GM23338 (cell line): ENCODE measurements at regions not wholly inside any gene's neighbourhood (a gene's known extent, or its start where the extent isn't known, plus 50 kb on each side); places are given as distances from the start of the nearest gene placed in this dataset.

Source experiments
- ATAC-seq: fragments of 200-7000 bp; cut with Tn5 transposase; 3 replicates; pipeline ENCODE4 v1.9.1; 2020
- DNase-seq: peaks from one replicate; pipeline ENCODE4 v3.0.0-alpha.2; 2015; ENCODE audit warnings: low spot score
- H2AFZ ChIP-seq: fragments of 200-600 bp; sonication (generic); 2 replicates; pipeline ENCODE4 v1.8.0; 2016; ENCODE audit warnings: antibody characterized with exemption, mild to moderate bottlenecking, moderate library complexity
- H3F3A ChIP-seq: fragments of 200-600 bp; sonication (generic); replicated peaks from 2 replicates; pipeline ENCODE4 v1.8.0; 2017; ENCODE audit warnings: antibody characterized with exemption, mixed run types, low read depth
- H3K27ac ChIP-seq: fragments of 200-600 bp; sonication (generic); 2 replicates; pipeline ENCODE4 v1.6.1; 2016; ENCODE audit warnings: low read depth
- H3K27me3 ChIP-seq: fragments of 200-600 bp; sonication (generic); 2 replicates; pipeline ENCODE4 v1.8.0; 2016; ENCODE audit warnings: mild to moderate bottlenecking, mixed run types, moderate library complexity; ENCODE audit not compliant: insufficient read depth
- H3K36me3 ChIP-seq: fragments of 200-600 bp; sonication (generic); 2 replicates; pipeline ENCODE4 v1.8.0; 2016; ENCODE audit warnings: mild to moderate bottlenecking; ENCODE audit not compliant: insufficient read depth
- H3K4me1 ChIP-seq: fragments of 200-600 bp; sonication (generic); 2 replicates; pipeline ENCODE4 v1.8.0; 2016; ENCODE audit warnings: mild to moderate bottlenecking, moderate library complexity; ENCODE audit not compliant: insufficient read depth
- H3K4me2 ChIP-seq: fragments of 200-600 bp; sonication (generic); 2 replicates; pipeline ENCODE4 v1.7.1; 2017; ENCODE audit warnings: mixed run types
- H3K4me3 ChIP-seq: fragments of 200-600 bp; sonication (generic); 2 replicates; pipeline ENCODE4 v1.6.1; 2016; ENCODE audit warnings: mixed run types
- H3K79me2 ChIP-seq: fragments of 200-600 bp; sonication (generic); replicated peaks from 2 replicates; pipeline ENCODE4 v1.8.0; 2017; ENCODE audit warnings: mild to moderate bottlenecking; ENCODE audit not compliant: insufficient read depth
- H3K9me2 ChIP-seq: fragments of 200-600 bp; sonication (generic); 2 replicates; pipeline ENCODE4 v1.8.0; 2017; ENCODE audit not compliant: insufficient read depth
- H4K20me1 ChIP-seq: fragments of 200-600 bp; sonication (generic); replicated peaks from 2 replicates; pipeline ENCODE4 v1.8.0; 2017; ENCODE audit warnings: mild to moderate bottlenecking; ENCODE audit not compliant: insufficient read depth
- H3K27ac Mint-ChIP-seq: 2 replicates; pipeline ENCODE4 v1.8.0; 2020; ENCODE audit warnings: inconsistent platforms, mild to moderate bottlenecking, moderate library complexity, mixed read lengths
- H3K27me3 Mint-ChIP-seq: 3 replicates; pipeline ENCODE4 v1.8.0; 2022; ENCODE audit warnings: low read depth, mild to moderate bottlenecking, moderate library complexity, mixed read lengths, inconsistent platforms; ENCODE audit not compliant: insufficient read depth, poor library complexity
- H3K36me3 Mint-ChIP-seq: 3 replicates; pipeline ENCODE4 v1.8.0; 2021; ENCODE audit warnings: low read depth, mild to moderate bottlenecking, inconsistent platforms, moderate library complexity, mixed read lengths
- H3K4me1 Mint-ChIP-seq: 3 replicates; pipeline ENCODE4 v1.8.0; 2020; ENCODE audit warnings: mild to moderate bottlenecking, inconsistent platforms, mixed read lengths
- H3K4me3 Mint-ChIP-seq: 3 replicates; pipeline ENCODE4 v1.8.0; 2021; ENCODE audit warnings: moderate library complexity, mild to moderate bottlenecking, inconsistent platforms, mixed read lengths
- H3K9me3 Mint-ChIP-seq: 3 replicates; pipeline ENCODE4 v1.8.0; 2020; ENCODE audit warnings: moderate library complexity, mild to moderate bottlenecking, inconsistent platforms, mixed read lengths
- CREB1 ChIP-seq: fragments of 250-450 bp; sonication (Bioruptor Pico); IDR thresholded peaks from 2 replicates; pipeline ENCODE4 v1.5.0; 2020; ENCODE audit warnings: low read depth, mild to moderate bottlenecking, moderate library complexity
- EZH2 ChIP-seq: fragments of 200-600 bp; sonication (generic); IDR thresholded peaks from one replicate; pipeline ENCODE4 v1.8.0; 2017; ENCODE audit warnings: antibody characterized with exemption, mild to moderate bottlenecking, low read depth; ENCODE audit not compliant: unreplicated experiment
- EZH2phosphoT487 ChIP-seq: fragments of 200-600 bp; sonication (generic); IDR thresholded peaks from one replicate; pipeline ENCODE4 v1.8.1; 2018; ENCODE audit warnings: antibody characterized with exemption; ENCODE audit not compliant: unreplicated experiment
- JUNB ChIP-seq: IDR thresholded peaks from one replicate; pipeline ENCODE4 v1.6.1; 2016; ENCODE audit warnings: antibody characterized with exemption; ENCODE audit not compliant: unreplicated experiment
- NANOG ChIP-seq: IDR thresholded peaks from 2 replicates; pipeline ENCODE4 v1.6.1; 2016; ENCODE audit warnings: antibody characterized with exemption, borderline replicate concordance
- POLR2AphosphoS5 ChIP-seq: IDR thresholded peaks from 2 replicates; pipeline ENCODE4 v1.6.1; 2016; ENCODE audit warnings: antibody characterized with exemption, low read depth
- STAT1 ChIP-seq: IDR thresholded peaks from one replicate; pipeline ENCODE4 v1.6.1; 2016; ENCODE audit warnings: antibody characterized with exemption; ENCODE audit not compliant: unreplicated experiment
- ZNF331 ChIP-seq: fragments of 250-450 bp; sonication (Bioruptor Pico); IDR thresholded peaks from 2 replicates; pipeline ENCODE4 v1.5.0; 2020; ENCODE audit warnings: low read depth, mild to moderate bottlenecking, moderate library complexity
- ZNF462 ChIP-seq: fragments of 250-450 bp; sonication (Bioruptor Pico); IDR thresholded peaks from 2 replicates; pipeline ENCODE4 v1.5.0; 2020; ENCODE audit warnings: mild to moderate bottlenecking, moderate library complexity
- TF ChIP-seq, protein P1 (sequence below): IDR thresholded peaks from 2 replicates; pipeline ENCODE4 v1.6.1; 2016; ENCODE audit warnings: antibody characterized with exemption
- TF ChIP-seq, protein P2 (sequence below), 2 experiments: fragments of 200-600 bp in 1 of 2; sonication (generic) in 1 of 2; conservative IDR thresholded peaks; 2 replicates each; pipeline versions ENCODE4 v1.5.1 to v1.6.1; 2016 to 2017; ENCODE audit warnings: antibody characterized with exemption in 2 of 2, low read depth in 2 of 2, mild to moderate bottlenecking in 2 of 2, moderate library complexity in 1 of 2

DNA sequence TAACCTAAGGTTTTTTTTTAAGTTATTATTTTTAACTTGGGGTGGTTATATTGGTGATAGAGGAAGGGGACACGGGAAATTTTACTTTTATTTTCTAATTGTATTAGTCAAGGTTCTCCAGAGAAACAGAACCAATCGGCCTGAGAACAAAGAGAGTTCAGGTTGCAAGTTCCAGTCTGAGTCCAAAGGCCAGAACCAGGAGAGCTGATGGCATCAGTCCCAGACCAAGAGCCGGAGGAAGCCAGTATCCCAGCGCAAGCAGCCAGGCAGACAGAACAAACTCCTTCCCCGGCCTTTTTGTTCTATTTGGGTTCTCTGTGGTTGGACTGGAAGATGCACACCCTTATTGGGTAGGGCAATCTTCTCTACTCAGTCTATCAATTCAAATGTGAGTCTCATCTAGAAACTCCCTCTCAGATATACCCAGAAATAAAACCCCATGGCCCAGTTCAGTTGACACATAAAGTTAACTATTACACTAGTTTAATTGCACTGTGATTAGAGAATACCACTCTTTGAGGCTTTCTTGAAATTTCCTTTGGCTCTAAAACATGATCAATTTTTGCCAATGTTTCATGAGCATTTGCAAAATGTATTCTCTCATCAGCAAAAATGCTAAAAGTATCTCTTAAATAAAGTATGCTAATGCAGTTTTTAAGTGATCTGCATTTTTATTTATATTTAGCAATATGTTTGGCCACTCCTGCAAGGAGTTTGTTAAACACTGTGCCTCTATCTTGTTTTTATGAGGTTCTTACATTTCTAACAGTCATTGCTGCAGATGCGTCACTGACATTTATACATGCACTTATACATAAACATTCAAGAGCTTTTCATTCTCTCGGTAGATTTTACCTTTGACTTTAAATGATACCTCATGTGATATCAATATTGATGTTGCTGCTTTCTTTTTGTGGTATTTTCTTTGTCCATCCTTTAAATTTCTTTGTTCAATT is 103.2 kb upstream of the SSTR4 start (continued):
- TF ChIP-seq ZNF462 (CRISPR knock-in tag) (no peak), CREB1 (no peak), ZNF331 (no peak)

GRCh38 chr20:22939181-22939580 is 95.9 kb upstream of the SSTR4 start:
- Mint-ChIP-seq H3K9me3 (no peaks in the 10 kb centered on the region), H3K36me3 (no peaks in the 10 kb centered on the region), H3K27ac (no peak overlapping the region), H3K4me3 (no peak overlapping the region), H3K27me3 (no peaks in the 10 kb centered on the region), H3K4me1 (peaks cover 3% of the 10 kb centered on the region; the same call in 2 of the 3 replicates)
- no peak overlapping the region for H2AFZ ChIP-seq
- ATAC-seq, result no peak
- H3K4me1 ChIP-seq, result no peaks in the 10 kb centered on the region
- no peak overlapping the region for H3K27ac ChIP-seq
- H3K9me2 ChIP-seq, result 0 out of 2 replicates have a peak, but pooled peaks cover 5% of the 10 kb centered on the region
- H4K20me1 ChIP-seq, result no peaks in the 10 kb centered on the region
- H3K4me3 ChIP-seq, result no peak overlapping the region
- no peak overlapping the region for H3K4me2 ChIP-seq
- no peaks in the 10 kb centered on the region for H3K36me3 ChIP-seq
- H3F3A ChIP-seq, result no peaks in the 10 kb centered on the region
- H3K27me3 ChIP-seq, result no peaks in the 10 kb centered on the region
- no peak for DNase-seq
- H3K79me2 ChIP-seq, result no peaks in the 10 kb centered on the region
- no peak for TF ChIP-seq CREB1
- TF ChIP-seq NANOG, result no peak
- no peak for TF ChIP-seq EZH2
- TF ChIP-seq, protein P1, sequence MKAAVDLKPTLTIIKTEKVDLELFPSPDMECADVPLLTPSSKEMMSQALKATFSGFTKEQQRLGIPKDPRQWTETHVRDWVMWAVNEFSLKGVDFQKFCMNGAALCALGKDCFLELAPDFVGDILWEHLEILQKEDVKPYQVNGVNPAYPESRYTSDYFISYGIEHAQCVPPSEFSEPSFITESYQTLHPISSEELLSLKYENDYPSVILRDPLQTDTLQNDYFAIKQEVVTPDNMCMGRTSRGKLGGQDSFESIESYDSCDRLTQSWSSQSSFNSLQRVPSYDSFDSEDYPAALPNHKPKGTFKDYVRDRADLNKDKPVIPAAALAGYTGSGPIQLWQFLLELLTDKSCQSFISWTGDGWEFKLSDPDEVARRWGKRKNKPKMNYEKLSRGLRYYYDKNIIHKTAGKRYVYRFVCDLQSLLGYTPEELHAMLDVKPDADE, result no peak
- no peak for TF ChIP-seq POLR2AphosphoS5
- no peak for TF ChIP-seq EZH2phosphoT487
- no peak for TF ChIP-seq ZNF331
- TF ChIP-seq, protein P2, sequence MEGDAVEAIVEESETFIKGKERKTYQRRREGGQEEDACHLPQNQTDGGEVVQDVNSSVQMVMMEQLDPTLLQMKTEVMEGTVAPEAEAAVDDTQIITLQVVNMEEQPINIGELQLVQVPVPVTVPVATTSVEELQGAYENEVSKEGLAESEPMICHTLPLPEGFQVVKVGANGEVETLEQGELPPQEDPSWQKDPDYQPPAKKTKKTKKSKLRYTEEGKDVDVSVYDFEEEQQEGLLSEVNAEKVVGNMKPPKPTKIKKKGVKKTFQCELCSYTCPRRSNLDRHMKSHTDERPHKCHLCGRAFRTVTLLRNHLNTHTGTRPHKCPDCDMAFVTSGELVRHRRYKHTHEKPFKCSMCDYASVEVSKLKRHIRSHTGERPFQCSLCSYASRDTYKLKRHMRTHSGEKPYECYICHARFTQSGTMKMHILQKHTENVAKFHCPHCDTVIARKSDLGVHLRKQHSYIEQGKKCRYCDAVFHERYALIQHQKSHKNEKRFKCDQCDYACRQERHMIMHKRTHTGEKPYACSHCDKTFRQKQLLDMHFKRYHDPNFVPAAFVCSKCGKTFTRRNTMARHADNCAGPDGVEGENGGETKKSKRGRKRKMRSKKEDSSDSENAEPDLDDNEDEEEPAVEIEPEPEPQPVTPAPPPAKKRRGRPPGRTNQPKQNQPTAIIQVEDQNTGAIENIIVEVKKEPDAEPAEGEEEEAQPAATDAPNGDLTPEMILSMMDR (conservative IDR thresholded peaks at IDR 0.05; ENCODE audit: low read depth in 2 of 2), result no peak
- no peak for TF ChIP-seq STAT1
- TF ChIP-seq JUNB, result no peak
